ENCODE measurements at regions not wholly inside any gene's neighbourhood (a gene's known extent, or its start where the extent isn't known, plus 50 kb on each side); places are given as distances from the start of the nearest gene placed in this dataset.

- H3K27me3 ChIP-seq (replicated peaks in 1 of 4; ENCODE audit: control insufficient read depth in 3 of 4, extremely low read depth in 1 of 4, insufficient read depth in 3 of 4, low read length in 3 of 4), result peaks cover 0 to 30% (median 16%) of the 10 kb centered on the region in 4 experiments; a peak in 5 of 7 replicates
- no peak overlapping the region for H3K4me2 ChIP-seq (ENCODE audit: insufficient read depth in 1 of 2, low read depth in 2 of 2, low read length in 2 of 2)
- WGBS, 2 experiments (ENCODE audit: extremely low coverage in 1 of 2, insufficient coverage in 1 of 2, insufficient read length in 1 of 2, insufficient replicate concordance in 2 of 2, low coverage in 1 of 2, low lambda C conversion rate in 2 of 2, missing lambda C conversion rate in 1 of 2), result 59% methylated on average over 4 of the region's 4 CpGs; no CpG with 5 or more reads in 1 of the 2 experiments
- no peak overlapping the region for H2AK5ac ChIP-seq (ENCODE audit: low read depth, low read length)
- no peak overlapping the region for H3K9ac ChIP-seq (replicated peaks in 1 of 4; ENCODE audit: extremely low read depth in 1 of 4, low read depth in 3 of 4, low read length in 3 of 4)
- H3K79me2 ChIP-seq (ENCODE audit: control insufficient read depth in 1 of 2, insufficient read depth in 2 of 2, low read length in 2 of 2), result no peaks in the 10 kb centered on the region
- no peak overlapping the region for H2BK12ac ChIP-seq (ENCODE audit: low read depth, low read length)
- H3K27ac ChIP-seq (ENCODE audit: low read depth, low read length), result no peak overlapping the region
- CTCF ChIA-PET (ENCODE audit: partially characterized antibody), result interaction anchor here (0.6 to 2.7 kb wide), 15 partner anchors 8 to 437 kb away, joined by 3 to 11 read pairs (median 5); partner anchors contain the start of genes LBHD2 and TNFAIP2
- POLR2A ChIA-PET (ENCODE audit: partially characterized antibody), result interaction anchor here (0.5 to 2.3 kb wide), 2 partner anchors 104 to 137 kb away, joined by 3 to 7 read pairs; no protein-coding TSS in a partner anchor
- H3K14ac ChIP-seq (ENCODE audit: insufficient read length), result no peak overlapping the region
- no peak overlapping the region for H4K91ac ChIP-seq (replicated peaks; ENCODE audit: insufficient read length, low read length)
- no peaks in the 10 kb centered on the region for H3K36me3 ChIP-seq (ENCODE audit: control insufficient read depth in 2 of 4, insufficient read depth in 4 of 4, low read length in 3 of 4)
- TF ChIP-seq CTBP2 (IDR thresholded peaks at IDR 0.05; ENCODE audit: borderline replicate concordance, insufficient read depth, insufficient read length, low read length), result no peak
- no peak for TF ChIP-seq SP4 (IDR thresholded peaks at IDR 0.05; ENCODE audit: low read length)
- no peak for TF ChIP-seq YY1 (IDR thresholded peaks at IDR 0.05; ENCODE audit: low read depth, low read length)
- no peak for TF ChIP-seq POU5F1 (IDR thresholded peaks at IDR 0.05; ENCODE audit: low read depth, low read length)
- TF ChIP-seq SIN3A (conservative IDR thresholded peaks at IDR 0.05 in 1 of 2, IDR thresholded peaks at IDR 0.05 in 1 of 2; ENCODE audit: low read depth in 1 of 2, low read length in 2 of 2), result no peak
- TF ChIP-seq, protein P1, sequence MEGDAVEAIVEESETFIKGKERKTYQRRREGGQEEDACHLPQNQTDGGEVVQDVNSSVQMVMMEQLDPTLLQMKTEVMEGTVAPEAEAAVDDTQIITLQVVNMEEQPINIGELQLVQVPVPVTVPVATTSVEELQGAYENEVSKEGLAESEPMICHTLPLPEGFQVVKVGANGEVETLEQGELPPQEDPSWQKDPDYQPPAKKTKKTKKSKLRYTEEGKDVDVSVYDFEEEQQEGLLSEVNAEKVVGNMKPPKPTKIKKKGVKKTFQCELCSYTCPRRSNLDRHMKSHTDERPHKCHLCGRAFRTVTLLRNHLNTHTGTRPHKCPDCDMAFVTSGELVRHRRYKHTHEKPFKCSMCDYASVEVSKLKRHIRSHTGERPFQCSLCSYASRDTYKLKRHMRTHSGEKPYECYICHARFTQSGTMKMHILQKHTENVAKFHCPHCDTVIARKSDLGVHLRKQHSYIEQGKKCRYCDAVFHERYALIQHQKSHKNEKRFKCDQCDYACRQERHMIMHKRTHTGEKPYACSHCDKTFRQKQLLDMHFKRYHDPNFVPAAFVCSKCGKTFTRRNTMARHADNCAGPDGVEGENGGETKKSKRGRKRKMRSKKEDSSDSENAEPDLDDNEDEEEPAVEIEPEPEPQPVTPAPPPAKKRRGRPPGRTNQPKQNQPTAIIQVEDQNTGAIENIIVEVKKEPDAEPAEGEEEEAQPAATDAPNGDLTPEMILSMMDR (IDR thresholded peaks at IDR 0.05; ENCODE audit: control extremely low read depth in 1 of 3, insufficient read depth in 1 of 3, low read depth in 1 of 3, low read length in 3 of 3), result peak in 1 of 3 experiments; percentile 9; a peak in 1 of 4 replicates
- no peak for TF ChIP-seq JUND (IDR thresholded peaks at IDR 0.05; ENCODE audit: low read length)
- no peak for TF ChIP-seq POLR2AphosphoS5 (IDR thresholded peaks at IDR 0.05; ENCODE audit: low read depth, low read length)
- H3K4me1 ChIP-seq (replicated peaks in 1 of 4; ENCODE audit: control insufficient read depth in 3 of 4, insufficient read depth in 4 of 4, low read length in 3 of 4), result peaks cover 0 to 7% (median 0%) of the 10 kb centered on the region in 4 experiments; a peak in 3 of 7 replicates
- DNase-seq (ENCODE audit: low read depth in 1 of 2, low spot score in 2 of 2) (no peak), FAIRE-seq (no peak)
- H3K4me3 ChIP-seq (ENCODE audit: extremely low read depth in 1 of 4, insufficient read depth in 2 of 4, low read depth in 3 of 4, low read length in 4 of 4), result no peak overlapping the region
- H3K23ac ChIP-seq (ENCODE audit: insufficient read length), result no peak overlapping the region
- no peak overlapping the region for H2BK20ac ChIP-seq (ENCODE audit: low read length)
- no peak overlapping the region for H4K8ac ChIP-seq (ENCODE audit: extremely low read depth, insufficient read depth, low read length)
- H2BK15ac ChIP-seq (ENCODE audit: low read length), result no peak overlapping the region
- no peak overlapping the region for H3K56ac ChIP-seq (replicated peaks; ENCODE audit: insufficient read length, low read depth, low read length)
- no peak overlapping the region for H3K18ac ChIP-seq (ENCODE audit: extremely low read depth, low read length)
- peaks cover 13 to 15% of the 10 kb centered on the region in 2 experiments for H3K9me3 ChIP-seq (ENCODE audit: insufficient read depth in 2 of 2, low read depth in 1 of 2, low read length in 1 of 2)
- H2BK120ac ChIP-seq (replicated peaks; ENCODE audit: low read depth, low read length), result no peak overlapping the region
- no peaks in the 10 kb centered on the region for H3K79me1 ChIP-seq (ENCODE audit: low read depth, low read length)
- no peak overlapping the region for H2AFZ ChIP-seq (ENCODE audit: low read length)
- peaks cover 7% of the 10 kb centered on the region; the same call in 1 of the 2 replicates for H3K23me2 ChIP-seq (ENCODE audit: low read depth, low read length)
- no peak overlapping the region for H3K4ac ChIP-seq (replicated peaks; ENCODE audit: insufficient read length, low read depth, low read length)
- H4K5ac ChIP-seq (ENCODE audit: insufficient read length, low read depth, low read length), result no peak overlapping the region
- no peak overlapping the region for H2BK5ac ChIP-seq (ENCODE audit: low read depth, low read length)
- no peaks in the 10 kb centered on the region for H4K20me1 ChIP-seq (replicated peaks in 1 of 2; ENCODE audit: control insufficient read depth in 1 of 2, insufficient read depth in 2 of 2, low read length in 2 of 2)
These were observed 85.8 kb downstream of the TNFAIP2 start for GRCh38 chr14:103209054-103209453.
